Parathyroid adenoma (tissue), 2 donors: ENCODE measurements at regions not wholly inside any gene's neighbourhood (a gene's known extent, or its start where the extent isn't known, plus 50 kb on each side); places are given as distances from the start of the nearest gene placed in this dataset.
A peak's percentile ranks its signal among the peaks of the same experiment; 100 is the strongest.

Source experiments
- H2AFZ ChIP-seq: fragments of 300-600 bp; sonication (generic); one replicate; pipeline ENCODE4 v1.7.0; 2017; ENCODE audit warnings: antibody characterized with exemption, mild to moderate bottlenecking
- H3K27ac ChIP-seq: fragments of 300-600 bp; sonication (generic); one replicate; pipeline ENCODE4 v1.7.0; 2017
- H3K27me3 ChIP-seq: fragments of 300-600 bp; sonication (generic); one replicate; pipeline ENCODE4 v1.7.0; 2017; ENCODE audit warnings: low read length; ENCODE audit not compliant: control insufficient read depth, insufficient read depth
- H3K36me3 ChIP-seq: fragments of 300-600 bp; sonication (generic); one replicate; pipeline ENCODE4 v1.7.0; 2017; ENCODE audit warnings: low read length; ENCODE audit not compliant: control insufficient read depth, insufficient read depth
- H3K4me1 ChIP-seq: fragments of 300-600 bp; sonication (generic); one replicate; pipeline ENCODE4 v1.7.0; 2017; ENCODE audit warnings: control low read depth
- H3K4me2 ChIP-seq: fragments of 300-600 bp; sonication (generic); one replicate; pipeline ENCODE4 v1.7.0; 2017; ENCODE audit warnings: low read length
- H3K4me3 ChIP-seq: fragments of 300-600 bp; sonication (generic); one replicate; pipeline ENCODE4 v1.7.0; 2017; ENCODE audit warnings: low read depth, low read length
- H3K79me2 ChIP-seq: fragments of 300-600 bp; sonication (generic); one replicate; pipeline ENCODE4 v1.7.0; 2017; ENCODE audit warnings: control low read depth
- H3K9ac ChIP-seq: fragments of 300-600 bp; sonication (generic); one replicate; pipeline ENCODE4 v1.7.0; 2017; ENCODE audit warnings: mild to moderate bottlenecking
- H3K9me3 ChIP-seq: fragments of 300-600 bp; sonication (generic); one replicate; pipeline ENCODE4 v1.7.0; 2017; ENCODE audit warnings: low read length; ENCODE audit not compliant: control insufficient read depth
- TF ChIP-seq, protein P1 (sequence below): fragments of 300-600 bp; sonication (generic); IDR thresholded peaks from one replicate; pipeline ENCODE4 v1.7.0; 2017; ENCODE audit warnings: antibody characterized with exemption, mild to moderate bottlenecking
- donor health status: primary hyperparathyroidism.

DNA sequence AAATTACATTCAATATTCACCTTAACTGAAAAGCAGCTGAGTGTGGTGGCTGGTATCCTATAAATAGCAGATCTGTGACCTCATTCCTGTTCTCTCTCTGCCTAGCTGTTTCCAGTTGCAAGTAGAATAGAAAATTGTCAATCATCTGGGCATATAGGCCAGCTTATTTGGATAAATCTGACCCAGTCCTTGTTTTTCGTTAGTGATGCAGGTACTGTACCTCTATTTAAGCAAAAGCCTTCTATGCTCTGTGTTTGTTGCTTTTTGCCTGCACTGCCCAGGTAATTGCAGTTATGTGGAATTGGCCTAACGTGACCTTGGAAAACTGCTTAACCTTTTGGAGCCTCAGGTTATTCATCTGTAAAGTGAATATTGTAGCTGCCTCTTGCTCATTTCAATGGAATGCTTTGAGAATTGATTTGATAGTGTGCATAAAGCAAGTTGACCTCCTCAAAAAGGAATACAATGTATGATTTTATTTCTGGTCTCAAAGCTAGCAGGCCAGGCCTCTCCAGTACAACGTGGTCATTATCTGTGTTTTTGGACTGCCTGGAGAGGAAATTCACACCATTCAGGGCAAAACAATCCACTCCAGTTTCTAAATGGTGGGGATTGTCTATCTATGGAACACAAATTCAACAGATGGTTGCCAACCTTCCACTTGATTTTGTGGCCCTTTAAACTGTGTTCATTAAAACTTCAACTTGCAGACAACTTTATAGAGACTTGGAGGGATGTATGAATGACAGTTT lies 508.7 kb upstream of the CITED2 start:
- Histone ChIP-seq H3K9me3 (no peaks in the 10 kb centered on the region), H3K4me3 (no peak overlapping the region), H3K79me2 (no peaks in the 10 kb centered on the region), H2AFZ (peak overlapping the region; percentile 53), H3K27ac (peak overlapping the region; percentile 82), H3K4me1 (peaks cover 52% of the 10 kb centered on the region), H3K4me2 (no peak overlapping the region), H3K36me3 (no peaks in the 10 kb centered on the region), H3K9ac (no peak overlapping the region), H3K27me3 (no peaks in the 10 kb centered on the region)
- TF ChIP-seq, protein P1, sequence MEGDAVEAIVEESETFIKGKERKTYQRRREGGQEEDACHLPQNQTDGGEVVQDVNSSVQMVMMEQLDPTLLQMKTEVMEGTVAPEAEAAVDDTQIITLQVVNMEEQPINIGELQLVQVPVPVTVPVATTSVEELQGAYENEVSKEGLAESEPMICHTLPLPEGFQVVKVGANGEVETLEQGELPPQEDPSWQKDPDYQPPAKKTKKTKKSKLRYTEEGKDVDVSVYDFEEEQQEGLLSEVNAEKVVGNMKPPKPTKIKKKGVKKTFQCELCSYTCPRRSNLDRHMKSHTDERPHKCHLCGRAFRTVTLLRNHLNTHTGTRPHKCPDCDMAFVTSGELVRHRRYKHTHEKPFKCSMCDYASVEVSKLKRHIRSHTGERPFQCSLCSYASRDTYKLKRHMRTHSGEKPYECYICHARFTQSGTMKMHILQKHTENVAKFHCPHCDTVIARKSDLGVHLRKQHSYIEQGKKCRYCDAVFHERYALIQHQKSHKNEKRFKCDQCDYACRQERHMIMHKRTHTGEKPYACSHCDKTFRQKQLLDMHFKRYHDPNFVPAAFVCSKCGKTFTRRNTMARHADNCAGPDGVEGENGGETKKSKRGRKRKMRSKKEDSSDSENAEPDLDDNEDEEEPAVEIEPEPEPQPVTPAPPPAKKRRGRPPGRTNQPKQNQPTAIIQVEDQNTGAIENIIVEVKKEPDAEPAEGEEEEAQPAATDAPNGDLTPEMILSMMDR: no peak

DNA sequence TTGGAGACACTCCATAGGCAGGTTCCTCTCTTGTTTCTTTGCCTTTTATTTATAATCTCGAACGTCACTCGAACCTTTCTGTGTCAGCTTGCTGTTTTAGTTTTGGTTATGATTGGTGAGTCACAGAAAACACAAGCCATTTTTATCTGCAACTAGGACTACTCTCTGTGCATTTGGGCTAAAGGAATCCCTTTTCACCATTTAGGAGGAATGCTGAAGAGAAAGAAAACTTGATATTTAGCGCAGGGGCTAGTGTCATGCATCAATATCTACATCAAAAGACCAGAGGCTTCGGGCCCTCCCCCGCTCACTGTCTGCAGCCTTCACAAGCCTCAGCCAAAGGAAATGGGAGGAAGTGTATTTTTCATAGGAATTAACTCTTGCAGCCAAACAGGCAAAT lies 507.8 kb upstream of the CITED2 start:
- no peak overlapping the region for H3K4me3 ChIP-seq
- H3K4me1 ChIP-seq: peaks cover 43% of the 10 kb centered on the region
- TF ChIP-seq, protein P1: no peak
- no peaks in the 10 kb centered on the region for H3K9me3 ChIP-seq
- H3K36me3 ChIP-seq: no peaks in the 10 kb centered on the region
- peak overlapping the region; percentile 21 for H3K4me2 ChIP-seq
- H3K27me3 ChIP-seq: no peaks in the 10 kb centered on the region
- no peaks in the 10 kb centered on the region for H3K79me2 ChIP-seq
- H3K27ac ChIP-seq: peak overlapping the region; percentile 82
- H3K9ac ChIP-seq: no peak overlapping the region
- H2AFZ ChIP-seq: peak overlapping the region; percentile 53

DNA sequence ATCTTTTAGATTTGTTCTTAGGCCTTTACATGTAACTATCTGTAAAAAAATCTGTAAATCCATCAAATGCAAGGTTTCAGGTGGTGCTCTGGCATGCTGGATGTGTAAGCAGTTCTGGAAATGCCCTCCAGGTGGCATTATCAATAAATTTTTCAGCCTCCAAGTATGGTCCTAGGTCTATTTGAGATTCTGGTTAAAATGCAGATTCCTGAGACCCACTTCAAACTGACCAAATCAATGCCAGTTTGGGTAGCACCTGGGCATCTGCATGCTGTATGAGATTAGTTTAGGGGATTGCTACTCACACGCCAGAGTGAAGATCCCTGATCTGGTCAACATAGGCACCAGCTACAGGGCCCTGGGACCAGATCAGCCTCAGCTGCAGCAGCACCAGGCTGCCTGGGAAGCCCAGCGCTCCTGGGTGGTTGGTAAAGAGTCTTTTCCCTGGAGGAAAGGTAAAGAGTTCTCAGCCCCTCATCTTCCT lies 507.3 kb upstream of the CITED2 start:
- Histone ChIP-seq H3K9ac (no peak overlapping the region), H3K9me3 (no peaks in the 10 kb centered on the region), H3K27ac (peak overlapping the region; percentile 82), H3K4me1 (peaks cover 43% of the 10 kb centered on the region), H3K27me3 (no peaks in the 10 kb centered on the region), H3K79me2 (no peaks in the 10 kb centered on the region), H2AFZ (peak overlapping the region; percentile 53), H3K4me2 (peak overlapping the region; percentile 21), H3K4me3 (no peak overlapping the region), H3K36me3 (no peaks in the 10 kb centered on the region)
- TF ChIP-seq, protein P1: peak; percentile 74

DNA sequence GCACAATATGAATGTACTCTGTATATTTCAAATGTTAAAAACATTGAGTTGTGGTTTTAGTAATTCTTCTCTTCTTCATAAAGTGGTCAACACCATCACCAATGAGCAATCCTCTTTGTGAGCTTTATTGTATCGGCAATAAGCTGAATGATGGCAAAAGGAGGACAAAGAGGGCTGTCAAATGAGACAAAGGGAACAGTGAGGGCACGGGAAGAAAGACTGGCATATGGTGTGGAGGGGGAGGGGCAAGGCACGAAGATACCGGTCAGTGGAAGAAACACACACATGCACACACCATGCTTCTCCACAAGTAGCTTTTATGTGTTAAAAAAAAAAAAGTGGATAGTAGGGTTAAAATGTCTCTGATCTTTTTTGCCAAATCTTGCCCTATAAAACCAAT lies 506.8 kb upstream of the CITED2 start:
- Histone ChIP-seq H3K4me3 (no peak overlapping the region), H3K27me3 (no peaks in the 10 kb centered on the region), H3K79me2 (no peaks in the 10 kb centered on the region), H2AFZ (peak overlapping the region; percentile 10), H3K9me3 (no peaks in the 10 kb centered on the region), H3K36me3 (no peaks in the 10 kb centered on the region), H3K4me1 (peaks cover 43% of the 10 kb centered on the region), H3K4me2 (no peak overlapping the region), H3K27ac (peak overlapping the region; percentile 82), H3K9ac (no peak overlapping the region)
- TF ChIP-seq, protein P1: no peak
